Activated CD4-positive, alpha-beta T cell treated with anti-CD3 and anti-CD28 coated beads, Interleukin-10, Interleukin-2, amounts not matched to agents 100 ng/mL and 50 ng/mL, durations not matched to agents 16 hours and 8 hours (primary cell): ENCODE measurements at regions not wholly inside any gene's neighbourhood (a gene's known extent, or its start where the extent isn't known, plus 50 kb on each side); places are given as distances from the start of the nearest gene placed in this dataset.

Experiments used
- DNase-seq: peaks from one replicate; pipeline ENCODE4 v3.0.0-alpha.2; 2020

- no peak for DNase-seq
These were observed 292.9 kb upstream of the GRIP1 start for GRCh38 chr12:66971816-66972215.

- DNase-seq: no peak
These were observed 292.6 kb upstream of the CAND1 start for GRCh38 chr12:66976526-66976925.

GRCh38 chr12:66978802-66979201 is 290.4 kb upstream of the CAND1 start:
- DNase-seq: peak; percentile 50

GRCh38 chr12:66979251-66979650 is 289.9 kb upstream of the CAND1 start:
- DNase-seq: peak; percentile 76

GRCh38 chr12:66984077-66984476 is 285.1 kb upstream of the CAND1 start:
- DNase-seq: no peak

- no peak for DNase-seq
These were observed 284.2 kb upstream of the CAND1 start for GRCh38 chr12:66984962-66985361.

GRCh38 chr12:66999141-66999540 is 270.0 kb upstream of the CAND1 start:
- no peak for DNase-seq

GRCh38 chr12:67001251-67001650 is 267.9 kb upstream of the CAND1 start:
- no peak for DNase-seq

GRCh38 chr12:67002720-67003119 is 266.4 kb upstream of the CAND1 start:
- DNase-seq: no peak

- DNase-seq: no peak
These were observed 262.5 kb upstream of the CAND1 start for GRCh38 chr12:67006610-67007009.

GRCh38 chr12:67014642-67015041 is 254.5 kb upstream of the CAND1 start:
- DNase-seq: no peak

GRCh38 chr12:67018105-67018504 is 251.1 kb upstream of the CAND1 start:
- no peak for DNase-seq

- DNase-seq: no peak
These were observed 250.1 kb upstream of the CAND1 start for GRCh38 chr12:67019070-67019469.

- DNase-seq: peak; percentile 48
These were observed 243.5 kb upstream of the CAND1 start for GRCh38 chr12:67025543-67026114.

GRCh38 chr12:67026487-67027246 is 242.5 kb upstream of the CAND1 start:
- DNase-seq: no peak

- no peak for DNase-seq
These were observed 240.6 kb upstream of the CAND1 start for GRCh38 chr12:67028529-67028928.

GRCh38 chr12:67034110-67034879 is 234.9 kb upstream of the CAND1 start:
- peak; percentile 15 for DNase-seq

GRCh38 chr12:67035121-67035520 is 234.0 kb upstream of the CAND1 start:
- no peak for DNase-seq

- no peak for DNase-seq
These were observed 230.7 kb upstream of the CAND1 start for GRCh38 chr12:67038486-67038885.

GRCh38 chr12:67039995-67040860 is 228.9 kb upstream of the CAND1 start:
- DNase-seq: no peak

- no peak for DNase-seq
These were observed 228.4 kb upstream of the CAND1 start for GRCh38 chr12:67040861-67041137.

- no peak for DNase-seq
These were observed 226.4 kb upstream of the CAND1 start for GRCh38 chr12:67042697-67043131.

GRCh38 chr12:67043771-67044170 is 225.4 kb upstream of the CAND1 start:
- no peak for DNase-seq
